Activated gamma-delta T cell treated with Interleukin-2 at 50 U/mL for 16 hours (primary cell): ENCODE measurements at regions not wholly inside any gene's neighbourhood (a gene's known extent, or its start where the extent isn't known, plus 50 kb on each side); places are given as distances from the start of the nearest gene placed in this dataset.

Source experiments
- DNase-seq: peaks from one replicate; pipeline ENCODE4 v3.0.0-alpha.2; 2020

DNA sequence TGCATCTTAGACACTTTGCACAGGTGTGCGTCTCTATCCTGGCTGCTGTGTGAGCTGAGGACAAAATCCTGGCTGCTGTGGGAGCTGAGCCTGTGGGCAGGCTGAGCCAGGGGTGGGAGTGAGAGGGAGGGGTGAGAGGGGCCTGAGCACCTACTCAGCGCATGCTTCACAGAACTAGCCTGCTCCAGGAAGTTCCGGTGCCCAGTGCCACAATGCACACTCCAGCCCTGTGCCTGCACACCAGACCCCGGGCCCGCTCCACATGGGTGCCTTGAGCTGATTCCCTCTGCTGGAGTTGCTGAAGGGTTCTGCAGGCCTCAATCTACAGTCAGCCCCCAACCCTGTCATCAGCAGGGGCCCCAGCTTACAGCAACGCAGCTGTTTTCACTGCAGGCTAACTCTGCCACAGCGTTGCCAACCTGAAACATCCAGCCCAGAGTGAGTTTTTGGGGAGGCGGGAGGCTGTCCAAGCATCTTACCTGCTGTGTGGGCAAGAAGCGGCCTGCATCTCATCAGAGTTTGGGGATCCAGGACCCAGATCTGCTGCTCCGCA is 1377.9 kb downstream of the TBC1D22A start:
- DNase-seq = no peak

DNA sequence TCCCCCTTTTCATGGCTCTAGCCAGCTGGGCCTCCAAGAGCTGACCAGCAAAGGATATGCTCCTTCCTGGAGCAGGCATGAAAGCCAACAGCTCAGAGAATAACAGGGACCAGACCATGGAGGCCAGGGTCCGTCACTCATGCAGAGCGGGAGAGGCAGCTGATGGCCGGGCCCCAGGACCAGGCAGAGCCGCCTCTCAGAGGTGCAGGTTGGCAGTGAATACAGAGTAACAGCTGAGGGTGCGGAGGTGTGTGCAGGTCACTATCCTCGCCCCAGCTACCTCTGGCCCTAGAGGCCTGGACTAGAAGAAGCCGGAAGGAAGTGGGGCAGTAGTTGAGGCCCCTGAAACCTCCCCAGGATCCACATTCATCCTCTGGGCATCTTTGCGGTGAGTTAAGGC is 1377.3 kb downstream of the TBC1D22A start:
- no peak for DNase-seq

DNA sequence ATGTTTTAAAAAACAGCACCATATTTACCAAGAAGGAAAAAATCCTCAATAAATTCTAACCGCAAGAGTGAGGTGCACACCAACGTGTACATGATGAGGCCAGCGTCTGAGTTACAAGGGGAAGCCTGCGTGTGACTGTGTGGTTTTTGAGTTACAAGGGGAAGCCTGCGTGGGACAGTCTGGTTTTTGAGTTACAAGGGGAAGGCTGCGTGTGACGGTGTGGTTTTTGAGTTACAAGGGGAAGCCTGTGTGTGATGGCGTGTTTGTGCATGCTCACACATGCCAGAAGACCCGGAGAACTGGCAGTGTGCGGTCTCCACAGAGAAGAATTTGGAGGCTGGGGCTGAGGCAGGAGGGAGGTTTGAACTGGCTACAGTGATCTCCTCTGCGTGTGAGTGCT is 1376.4 kb downstream of the TBC1D22A start:
- no peak for DNase-seq

DNA sequence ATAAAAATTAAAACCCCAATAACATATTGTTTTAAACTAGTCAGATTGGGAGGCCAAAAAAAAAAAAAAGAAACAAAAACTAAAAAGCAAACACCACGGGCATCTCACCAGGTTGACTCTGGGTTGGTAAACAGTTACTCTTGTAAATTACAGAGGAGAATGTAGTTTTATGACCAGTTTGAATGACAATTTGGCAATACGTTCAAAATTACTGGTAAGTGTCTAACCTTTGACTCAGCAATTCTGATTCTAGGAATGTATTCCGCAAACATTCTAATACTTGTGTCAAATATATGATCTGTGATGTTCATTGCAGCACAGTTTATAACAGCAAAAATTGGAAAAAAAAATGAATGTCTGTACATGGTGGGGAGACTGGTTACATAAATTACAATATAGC is 1376.0 kb downstream of the TBC1D22A start:
- no peak for DNase-seq

DNA sequence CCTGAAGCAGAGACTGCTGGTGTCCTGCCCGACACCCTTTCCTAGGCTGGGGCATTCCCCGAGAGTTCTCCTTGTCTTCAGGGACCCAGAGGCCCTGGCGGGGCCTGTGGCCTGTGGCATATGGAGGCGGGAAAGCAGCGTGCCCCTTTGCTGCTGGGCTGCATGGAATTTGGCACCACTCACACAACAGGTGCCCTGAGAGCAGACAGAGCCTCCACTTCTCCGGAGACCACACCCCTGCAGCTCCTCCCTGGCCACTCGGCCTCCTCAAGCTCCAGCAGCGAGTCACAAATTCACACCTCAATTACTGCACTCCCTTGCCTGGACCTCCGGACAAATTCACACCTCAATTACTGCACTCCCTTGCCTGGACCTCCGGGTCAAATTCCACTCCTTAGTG is 1375.2 kb downstream of the TBC1D22A start:
- no peak for DNase-seq

DNA sequence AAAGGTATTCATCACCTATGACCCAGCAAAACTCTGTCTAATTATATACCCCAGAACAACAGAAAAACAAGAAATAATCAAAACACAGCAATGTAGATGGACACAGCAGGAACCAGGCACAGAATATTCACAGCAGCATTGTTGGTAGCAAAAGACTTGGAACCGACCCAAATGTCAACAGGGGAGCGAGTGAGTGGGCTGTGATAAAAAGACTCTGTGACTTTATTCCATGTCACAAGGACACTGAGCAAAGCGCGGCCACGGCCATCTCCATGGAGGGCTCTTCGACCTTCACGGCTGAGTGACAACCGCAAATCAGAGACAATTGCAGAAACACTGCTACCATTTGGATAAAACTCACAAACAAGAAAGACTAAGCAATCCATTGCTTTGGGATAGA is 1373.1 kb downstream of the TBC1D22A start:
- no peak for DNase-seq

DNA sequence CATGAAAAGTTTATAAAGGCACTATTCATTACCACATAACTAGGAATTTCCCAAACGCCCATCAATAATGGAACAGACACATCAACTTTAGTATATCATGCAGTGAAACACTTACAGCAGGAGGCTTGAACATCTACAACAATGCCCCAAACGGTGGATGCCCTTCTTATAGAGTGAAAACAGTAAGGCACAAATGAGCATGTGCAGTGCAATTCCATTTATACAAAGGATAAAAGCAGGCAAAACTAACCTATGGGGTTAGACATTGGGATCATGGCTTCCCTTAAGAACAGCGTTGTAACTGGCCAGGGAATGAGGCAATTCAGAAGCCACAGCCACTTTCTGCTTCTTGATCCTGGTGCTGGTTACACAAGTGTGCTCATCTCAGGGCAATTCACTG is 1363.0 kb downstream of the TBC1D22A start:
- DNase-seq = no peak

DNA sequence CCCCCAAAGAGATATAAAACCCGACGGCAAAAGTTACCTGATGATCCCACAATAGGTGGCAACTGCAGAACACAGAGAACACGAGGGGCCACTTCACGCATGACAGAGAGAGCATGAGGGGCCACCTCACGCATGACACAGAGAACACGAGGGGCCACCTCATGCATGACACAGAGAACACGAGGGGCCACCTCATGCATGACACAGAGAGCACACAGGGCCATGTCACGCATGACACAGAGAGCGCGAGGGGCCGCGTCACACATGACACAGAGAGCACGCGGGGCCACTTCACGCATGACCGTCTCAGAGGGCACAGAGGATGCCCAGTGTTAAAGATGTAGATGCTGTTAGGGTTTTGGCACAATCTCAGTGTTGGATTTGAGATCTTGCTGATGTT is 1359.5 kb downstream of the TBC1D22A start:
- DNase-seq = no peak

DNA sequence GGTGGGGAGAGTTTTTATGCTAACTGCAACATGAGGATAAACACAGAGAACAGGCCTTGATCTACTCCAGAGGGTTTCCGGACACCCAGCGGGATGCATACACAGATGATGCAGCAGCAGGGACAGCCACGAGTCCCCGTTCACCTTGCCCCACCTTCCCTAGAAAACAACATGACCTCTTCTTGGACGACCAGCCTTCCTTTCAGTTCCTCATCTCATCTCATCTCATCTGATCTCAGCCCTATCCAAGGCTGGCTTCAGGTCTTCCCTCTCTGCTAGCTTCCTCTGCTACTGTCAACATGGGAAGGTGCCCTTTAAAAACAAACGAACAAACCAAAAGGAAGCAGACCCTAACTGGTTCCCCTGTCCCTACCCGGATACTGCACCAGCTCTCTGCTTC is 1356.2 kb downstream of the TBC1D22A start:
- DNase-seq = no peak

DNA sequence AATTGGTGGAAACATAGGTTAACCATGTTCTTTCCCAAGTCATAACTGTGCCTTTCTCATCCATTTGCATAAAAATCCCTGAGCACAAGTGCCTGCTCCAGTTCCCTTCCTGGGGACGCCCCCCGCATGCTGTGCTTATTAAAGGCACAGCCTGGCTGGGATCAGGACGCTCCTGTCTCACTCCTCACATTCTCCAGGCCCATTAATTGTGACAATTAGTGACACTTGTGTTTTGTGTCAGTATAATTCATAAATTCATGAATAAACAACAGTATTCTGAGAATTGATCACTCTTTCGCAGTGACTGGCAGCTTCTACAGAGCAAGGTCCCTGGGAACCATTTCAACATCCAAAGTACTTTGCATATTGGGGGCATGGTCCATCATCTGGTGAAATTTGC is 1354.4 kb downstream of the TBC1D22A start:
- no peak for DNase-seq

DNA sequence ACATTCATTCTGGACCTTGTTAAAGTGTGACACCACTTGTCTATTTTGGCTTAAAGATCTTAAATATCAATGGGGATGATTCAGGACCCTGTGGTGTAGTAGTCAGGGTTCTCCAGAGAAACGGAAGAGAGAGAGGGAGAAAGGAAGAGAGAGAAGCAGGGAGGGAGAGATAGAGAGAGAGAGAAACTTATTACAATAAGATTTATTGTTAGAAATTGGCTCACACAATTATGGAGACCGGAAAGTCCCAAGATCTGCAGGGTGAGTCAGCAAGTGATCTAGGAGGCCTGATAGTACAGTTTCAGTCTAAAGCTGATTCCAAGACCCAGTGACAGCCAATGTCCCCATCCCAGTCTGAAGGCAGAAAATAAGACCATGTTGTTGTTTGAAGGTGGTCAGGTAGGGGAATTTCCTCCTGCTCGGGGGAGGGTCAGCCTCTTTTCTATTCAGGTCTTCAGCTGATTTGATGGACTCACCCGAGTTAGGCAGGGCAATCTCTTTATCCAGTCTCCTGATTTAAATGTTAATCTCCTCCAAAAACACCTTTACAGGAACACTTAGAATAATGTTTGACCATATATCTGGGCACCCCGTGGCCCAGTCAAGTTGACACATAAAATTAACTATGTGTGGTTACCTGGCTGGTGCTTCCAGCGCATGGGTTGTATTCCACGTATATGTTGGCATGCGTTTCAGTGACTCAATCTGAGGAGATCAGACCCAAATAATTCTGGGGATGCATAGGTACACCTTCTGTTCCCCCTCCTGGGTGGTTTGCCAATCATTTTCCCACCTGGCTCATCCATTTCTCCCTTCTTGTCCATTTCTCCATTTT is 1350.5 kb downstream of the TBC1D22A start:
- no peak for DNase-seq

DNA sequence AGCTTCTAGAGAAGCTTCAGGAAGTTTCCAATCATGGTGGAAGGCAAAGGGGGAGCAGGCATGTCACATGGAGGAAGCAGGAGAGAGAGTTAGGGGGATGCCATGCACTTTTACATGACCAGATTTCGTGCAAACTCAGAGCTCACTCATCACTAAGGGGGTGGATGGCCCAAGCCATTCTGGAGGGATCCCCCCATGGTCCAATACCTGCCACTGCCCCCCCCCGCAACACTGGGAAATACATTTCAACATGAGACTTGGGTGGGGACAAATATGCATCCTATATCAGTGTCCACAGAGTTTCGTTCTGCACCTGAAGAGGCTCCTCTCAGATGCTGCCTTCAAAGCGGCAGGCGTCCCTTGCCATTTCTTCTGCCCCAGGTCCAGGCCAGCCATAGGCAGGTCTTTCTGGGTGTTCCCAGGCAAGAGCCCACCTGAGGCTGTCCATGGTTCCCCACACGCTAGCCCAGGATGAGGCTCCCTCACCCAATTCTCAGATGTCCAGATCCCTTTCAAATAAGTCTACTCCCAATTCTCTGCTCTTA is 1344.3 kb downstream of the TBC1D22A start:
- no peak for DNase-seq

DNA sequence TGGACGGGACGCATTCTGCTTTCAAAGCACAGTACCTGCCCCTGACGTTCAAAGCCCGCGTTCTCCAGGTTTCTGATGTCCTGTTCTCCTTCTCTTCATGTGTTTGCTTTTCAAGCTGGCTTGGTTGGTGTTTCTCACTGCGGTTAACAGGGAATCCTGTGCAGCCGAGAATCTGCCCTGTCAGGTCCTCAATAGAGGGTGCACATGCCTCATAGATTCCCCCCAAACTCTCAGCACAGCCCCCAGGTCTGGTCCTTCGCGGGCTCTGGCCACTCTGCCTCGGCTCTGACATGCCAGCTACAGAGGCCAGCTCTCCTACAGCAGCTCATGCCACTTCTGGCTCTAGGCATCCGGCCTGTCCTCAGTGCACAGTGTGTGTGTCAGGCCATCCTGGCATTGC is 1343.8 kb downstream of the TBC1D22A start:
- no peak for DNase-seq

DNA sequence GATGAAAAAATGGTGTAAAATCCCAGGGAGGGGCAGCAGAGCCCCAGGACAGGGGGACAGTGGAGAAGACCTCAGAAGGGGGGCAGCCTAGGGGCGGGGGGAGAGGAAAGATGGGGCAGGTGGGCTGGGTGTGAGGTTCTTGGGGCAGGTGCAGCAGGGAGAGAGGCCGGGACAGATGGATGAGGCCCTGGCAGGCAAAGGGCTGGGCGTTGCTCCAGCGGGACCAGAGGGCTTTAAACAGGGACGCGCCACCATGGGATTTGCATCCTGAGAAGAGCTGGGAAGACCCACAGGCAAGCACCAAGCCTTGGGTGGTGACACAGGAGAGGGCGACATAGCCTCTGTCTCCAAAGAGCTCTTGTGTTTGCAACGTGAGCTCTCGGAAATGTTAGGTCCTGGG is 1342.8 kb downstream of the TBC1D22A start:
- no peak for DNase-seq

DNA sequence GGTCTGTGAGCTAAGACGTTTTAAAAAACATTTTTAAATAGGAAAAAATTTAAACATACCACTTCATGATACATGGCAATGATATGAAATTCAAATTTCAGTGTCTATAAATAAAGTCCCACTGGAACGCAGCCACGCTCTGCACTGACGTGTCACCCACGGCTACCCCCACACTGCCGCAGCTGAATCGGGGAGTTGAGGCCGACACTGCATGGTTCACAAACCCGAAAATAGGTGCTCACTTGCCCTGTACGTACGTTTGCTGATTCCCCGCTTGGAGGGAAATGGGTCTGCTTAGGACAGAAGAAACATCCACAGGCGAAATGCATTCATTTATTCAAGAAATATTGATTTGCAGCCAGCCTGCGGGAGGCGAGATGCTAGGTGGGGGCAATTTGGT is 1342.3 kb downstream of the TBC1D22A start:
- DNase-seq = no peak

DNA sequence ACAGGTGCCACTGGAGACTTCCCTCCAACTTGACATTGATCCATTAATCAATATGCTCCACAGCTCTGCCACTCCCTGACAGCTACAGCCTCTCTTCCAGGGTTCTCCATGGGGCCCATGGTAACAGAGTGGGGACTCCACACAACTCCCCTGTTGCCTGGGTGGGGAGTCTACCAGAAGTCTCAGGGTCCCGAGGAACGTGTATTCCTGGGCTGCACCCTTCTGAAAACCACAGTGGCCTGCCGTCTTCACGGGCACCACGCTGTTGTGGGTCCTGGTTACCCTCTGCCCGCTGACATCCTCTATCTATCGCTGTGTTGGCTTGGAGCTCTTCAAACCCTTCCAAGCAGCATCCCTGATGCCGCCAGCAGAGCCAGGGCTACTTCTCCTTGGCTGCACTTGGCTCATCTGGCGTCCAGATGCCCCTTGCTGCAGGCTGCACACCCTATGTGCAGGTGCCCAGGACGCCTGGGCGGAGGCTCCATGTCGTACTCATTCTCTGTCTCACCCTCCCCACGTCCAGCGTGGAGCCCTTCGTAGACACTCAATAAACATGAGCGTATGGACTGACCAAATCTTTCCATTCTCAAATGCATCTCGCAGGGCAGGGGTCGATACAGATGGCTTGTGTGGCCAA is 1341.8 kb downstream of the TBC1D22A start:
- DNase-seq = no peak

DNA sequence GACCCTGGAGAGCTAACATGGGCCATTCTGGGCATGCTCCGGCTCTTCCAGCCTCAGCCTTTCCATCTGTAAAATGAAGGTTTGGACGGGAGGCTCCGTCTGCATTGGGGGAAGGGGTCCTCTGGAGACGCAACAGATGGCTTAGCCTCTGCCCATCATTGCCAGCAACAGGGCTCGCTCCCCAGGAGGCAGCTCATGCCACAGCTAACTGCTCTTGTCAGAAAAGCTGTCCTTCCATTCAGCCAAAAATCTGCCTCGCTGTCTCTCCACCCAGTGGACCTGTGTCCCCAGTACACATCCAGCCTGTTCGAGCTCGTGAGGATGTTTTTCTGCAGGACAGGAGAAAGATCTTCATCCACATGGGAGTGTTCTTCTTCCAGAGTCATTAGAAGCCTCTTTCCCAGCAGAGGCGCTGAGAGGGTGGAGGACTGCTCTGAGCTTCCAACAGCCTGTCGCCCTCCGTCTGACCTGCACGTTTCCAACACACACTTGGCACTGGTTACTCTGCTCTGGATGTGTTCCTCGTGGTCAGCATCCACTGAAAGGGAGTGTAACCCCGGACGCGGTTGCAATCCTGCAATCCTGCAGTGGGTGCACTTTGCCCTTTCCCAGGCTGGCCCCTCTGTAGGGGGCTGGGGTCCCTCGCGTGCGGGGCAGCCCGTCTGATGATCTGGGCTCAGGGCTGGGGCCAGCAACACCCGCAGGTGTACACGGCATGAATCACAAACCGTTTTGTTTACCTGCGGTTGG is 1340.9 kb downstream of the TBC1D22A start:
- no peak for DNase-seq

DNA sequence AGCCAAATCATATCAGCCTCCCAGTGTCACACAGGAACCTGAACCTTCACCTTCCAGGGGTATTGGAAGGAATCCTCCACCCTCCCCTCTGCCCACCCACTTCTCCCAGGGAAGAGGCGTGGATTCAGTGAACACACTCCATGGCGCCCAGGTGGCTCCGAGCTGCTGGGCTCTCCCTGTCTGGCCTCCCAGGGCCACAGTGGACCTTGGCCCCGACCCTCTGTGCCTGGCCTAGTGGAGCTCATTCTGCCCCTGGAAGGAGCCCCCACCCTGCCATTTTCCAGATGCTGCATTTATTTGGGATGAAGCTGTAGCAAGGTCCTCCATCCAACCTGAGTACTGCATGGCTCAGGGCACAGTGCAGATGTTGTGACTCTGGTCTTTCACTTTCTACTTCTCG is 1340.1 kb downstream of the TBC1D22A start:
- no peak for DNase-seq

DNA sequence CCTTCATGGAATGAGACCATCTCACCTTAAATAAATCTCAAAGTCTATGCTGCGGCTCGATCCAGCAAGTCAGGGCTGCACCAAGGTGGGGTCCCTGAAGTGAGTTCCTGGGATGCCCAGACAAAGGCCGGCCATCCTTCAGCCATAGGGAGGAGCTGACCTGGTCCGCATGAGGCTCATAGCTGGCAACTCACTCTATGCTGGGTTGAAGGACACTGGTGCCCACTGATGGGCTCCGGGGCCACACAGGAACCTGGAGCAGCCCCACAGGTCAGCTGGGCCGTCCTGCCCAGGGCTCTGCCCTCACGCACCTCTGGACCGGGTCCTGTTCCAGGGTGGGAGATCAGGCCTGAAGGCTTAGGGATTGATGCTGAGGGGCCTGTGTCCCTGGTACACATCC is 1339.3 kb downstream of the TBC1D22A start:
- no peak for DNase-seq

DNA sequence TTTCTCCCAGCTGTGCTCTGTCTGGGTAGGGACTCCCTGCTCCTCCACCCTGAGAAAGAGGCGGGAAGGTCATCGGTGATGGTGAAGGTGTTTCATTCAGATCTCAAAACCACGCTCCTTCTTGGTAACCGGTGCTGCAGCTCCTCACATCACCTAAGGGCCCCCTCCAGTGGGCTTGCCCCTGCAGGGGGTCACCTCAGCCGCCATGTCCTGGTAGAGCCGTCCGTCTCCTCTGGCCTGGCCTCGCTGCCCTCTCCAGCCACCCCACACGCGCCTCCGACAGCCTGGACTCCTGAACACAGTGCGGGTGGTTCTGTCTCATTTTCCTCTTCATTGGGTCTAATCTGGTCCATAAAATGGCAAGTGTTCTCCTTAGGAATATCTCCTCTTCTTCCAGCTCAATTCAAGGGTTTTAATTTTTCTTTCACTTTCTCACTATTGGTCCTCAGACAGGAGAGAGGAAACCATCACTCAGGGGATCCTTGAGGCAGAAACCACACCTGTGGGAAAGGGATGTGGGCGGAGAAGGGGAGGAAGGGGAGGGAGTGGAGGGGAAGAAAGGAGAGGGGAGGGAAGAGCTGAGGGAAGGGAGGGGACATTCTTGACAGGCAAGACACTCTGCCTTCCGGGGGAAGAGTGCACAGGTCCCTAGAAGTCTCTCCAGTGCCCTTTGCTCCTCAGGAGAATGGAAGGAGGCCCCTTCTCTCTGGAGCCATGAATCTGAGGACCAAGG is 1338.4 kb downstream of the TBC1D22A start:
- no peak for DNase-seq

DNA sequence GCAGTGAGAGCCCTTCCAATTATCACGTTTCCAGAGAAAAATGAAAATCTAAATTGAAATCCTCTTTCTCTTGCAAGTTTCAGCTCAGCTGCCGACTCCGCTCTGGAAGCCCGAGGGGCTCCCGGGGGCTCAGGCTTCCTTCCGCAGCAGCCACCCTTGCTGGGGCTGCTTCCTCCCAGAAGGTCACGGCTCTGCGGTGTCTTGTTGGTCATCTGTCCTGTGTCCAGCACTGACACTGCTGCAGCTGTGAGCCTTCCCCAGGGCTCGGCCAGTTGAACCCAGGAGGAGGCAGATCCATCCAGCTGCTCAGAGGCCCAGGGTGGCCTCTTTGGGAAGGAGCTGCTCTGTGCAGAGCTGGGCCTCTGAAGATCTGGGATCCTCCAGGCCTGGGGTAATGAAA is 1337.2 kb downstream of the TBC1D22A start:
- DNase-seq = no peak

DNA sequence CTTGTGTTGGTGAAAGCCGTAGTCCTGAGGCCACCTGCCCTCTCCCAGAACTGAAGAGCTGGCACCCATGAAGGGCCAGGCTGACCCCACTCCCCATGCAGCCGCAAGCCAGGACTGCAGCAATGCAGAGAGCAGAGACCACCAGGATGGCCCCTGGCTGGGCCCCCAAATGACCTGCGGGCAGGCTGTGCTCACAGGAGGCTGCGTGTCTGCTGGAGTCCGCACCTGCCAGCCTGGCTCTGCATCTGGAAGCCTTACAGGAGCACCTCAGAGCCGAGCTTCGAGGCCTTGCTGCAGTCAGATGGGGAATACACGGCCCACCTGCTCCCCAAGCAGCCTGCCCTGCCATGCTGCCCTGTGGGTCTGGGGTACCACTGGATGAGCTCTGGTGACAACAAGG is 1336.8 kb downstream of the TBC1D22A start:
- DNase-seq = no peak

DNA sequence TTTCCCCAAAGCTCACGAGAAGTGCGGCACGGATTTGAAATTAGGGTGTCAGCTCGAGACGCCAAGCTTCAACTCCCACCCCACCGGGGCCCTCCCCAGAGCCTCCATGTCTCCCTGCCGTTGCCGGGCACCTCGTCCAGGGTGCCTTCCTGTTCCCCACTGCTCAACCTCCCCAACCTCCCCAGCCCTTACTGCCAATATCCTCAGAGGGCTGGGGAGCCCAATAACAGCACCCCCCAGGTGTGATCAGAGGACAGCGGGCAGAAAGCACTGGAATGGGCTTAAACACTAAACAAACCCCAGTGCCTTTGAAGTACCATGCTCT is 1336.4 kb downstream of the TBC1D22A start:
- DNase-seq = no peak
